SK-N-SH treated with all-trans-retinoic acid at 6 μM for 48 hours (cell line): ENCODE measurements at regions not wholly inside any gene's neighbourhood (a gene's known extent, or its start where the extent isn't known, plus 50 kb on each side); places are given as distances from the start of the nearest gene placed in this dataset.

Experiments used
- ATAC-seq: fragments of 200-7000 bp; cut with Tn5 transposase; 3 replicates; pipeline ENCODE4 v1.9.1; 2020; ENCODE audit warnings: mild to moderate bottlenecking, moderate library complexity
- ARNTL ChIP-seq: fragments of 450-650 bp; formaldehyde crosslinking; IDR thresholded peaks from 2 replicates; pipeline ENCODE4 v1.5.0; 2020; ENCODE audit warnings: low read depth, mild to moderate bottlenecking, moderate library complexity, borderline replicate concordance
- BACH2 ChIP-seq: fragments of 250-450 bp; sonication (Bioruptor Pico); IDR thresholded peaks from 2 replicates; pipeline ENCODE4 v1.9.0; 2021; ENCODE audit warnings: mild to moderate bottlenecking, borderline replicate concordance
- CSDC2 ChIP-seq: fragments of 250-450 bp; sonication (Bioruptor Pico); IDR thresholded peaks from 2 replicates; pipeline ENCODE4 v1.5.0; 2020; ENCODE audit warnings: mild to moderate bottlenecking, moderate library complexity
- CSRNP3 ChIP-seq: fragments of 250-450 bp; sonication (Bioruptor Pico); IDR thresholded peaks from 2 replicates; pipeline ENCODE4 v1.5.1; 2021; ENCODE audit warnings: mild to moderate bottlenecking, moderate library complexity
- ESRRG ChIP-seq: fragments of 250-450 bp; sonication (Bioruptor Pico); IDR thresholded peaks from 2 replicates; pipeline ENCODE4 v1.6.1; 2021; ENCODE audit warnings: mild to moderate bottlenecking
- GLIS3 ChIP-seq: fragments of 250-450 bp; sonication (Bioruptor Pico); IDR thresholded peaks from 2 replicates; pipeline ENCODE4 v1.5.0; 2020; ENCODE audit warnings: mild to moderate bottlenecking, moderate library complexity
- ISL1 ChIP-seq: fragments of 250-450 bp; sonication (Bioruptor Pico); IDR thresholded peaks from 2 replicates; pipeline ENCODE4 v2.1.2; 2022; ENCODE audit warnings: mild to moderate bottlenecking, moderate library complexity
- PATZ1 ChIP-seq: fragments of 250-450 bp; sonication (Bioruptor Pico); IDR thresholded peaks from 2 replicates; pipeline ENCODE4 v1.8.0; 2020; ENCODE audit warnings: mild to moderate bottlenecking, moderate library complexity, borderline replicate concordance
- PPARA ChIP-seq: fragments of 250-450 bp; sonication (Bioruptor Pico); IDR thresholded peaks from 2 replicates; pipeline ENCODE4 v1.5.0; 2020; ENCODE audit warnings: mild to moderate bottlenecking, borderline replicate concordance
- RARB ChIP-seq: fragments of 250-450 bp; sonication (Bioruptor Pico); IDR thresholded peaks from 2 replicates; pipeline ENCODE4 v1.8.0; 2021; ENCODE audit warnings: mild to moderate bottlenecking, moderate library complexity
- SNAI2 ChIP-seq: fragments of 250-450 bp; sonication (Bioruptor Pico); IDR thresholded peaks from 2 replicates; pipeline ENCODE4 v1.5.0; 2020; ENCODE audit warnings: mild to moderate bottlenecking, moderate library complexity
- TCF4 ChIP-seq: fragments of 250-450 bp; sonication (Bioruptor Pico); IDR thresholded peaks from 2 replicates; pipeline ENCODE4 v1.8.0; 2021; ENCODE audit warnings: mild to moderate bottlenecking, moderate library complexity, borderline replicate concordance
- TOX ChIP-seq: fragments of 250-450 bp; sonication (Bioruptor Pico); IDR thresholded peaks from 2 replicates; pipeline ENCODE4 v1.8.0; 2021; ENCODE audit warnings: mild to moderate bottlenecking, moderate library complexity, borderline replicate concordance
- TSHZ2 ChIP-seq: fragments of 250-450 bp; sonication (Bioruptor Pico); IDR thresholded peaks from 2 replicates; pipeline ENCODE4 v1.5.0; 2020; ENCODE audit warnings: mild to moderate bottlenecking, moderate library complexity
- ZFP3 ChIP-seq: fragments of 250-450 bp; sonication (Bioruptor Pico); IDR thresholded peaks from 2 replicates; pipeline ENCODE4 v1.5.0; 2020; ENCODE audit warnings: mild to moderate bottlenecking, moderate library complexity
- ZFP30 ChIP-seq: fragments of 450-650 bp; formaldehyde crosslinking; IDR thresholded peaks from 2 replicates; pipeline ENCODE4 v1.5.0; 2022; ENCODE audit warnings: mild to moderate bottlenecking, moderate library complexity
- ZNF565 ChIP-seq: fragments of 450-650 bp; formaldehyde crosslinking; conservative IDR thresholded peaks from 2 replicates; pipeline ENCODE4 v1.5.0; 2020; ENCODE audit warnings: low read depth, mild to moderate bottlenecking, moderate library complexity
- ZNF70 ChIP-seq: fragments of 450-650 bp; formaldehyde crosslinking; IDR thresholded peaks from 2 replicates; pipeline ENCODE4 v1.5.0; 2020; ENCODE audit warnings: mild to moderate bottlenecking, moderate library complexity
- ZNF8 ChIP-seq: fragments of 450-650 bp; formaldehyde crosslinking; IDR thresholded peaks from 2 replicates; pipeline ENCODE4 v1.5.0; 2020; ENCODE audit warnings: mild to moderate bottlenecking, moderate library complexity

- no peak for TF ChIP-seq GLIS3 (CRISPR knock-in tag)
- TF ChIP-seq TSHZ2 (CRISPR knock-in tag): no peak
- no peak for TF ChIP-seq SNAI2
- TF ChIP-seq ZNF565 (CRISPR knock-in tag): no peak
- TF ChIP-seq BACH2 (CRISPR knock-in tag): no peak
- no peak for TF ChIP-seq RARB (CRISPR knock-in tag)
- TF ChIP-seq ZNF70 (CRISPR knock-in tag): no peak
- TF ChIP-seq ZNF8 (CRISPR knock-in tag): no peak
- no peak for TF ChIP-seq ARNTL (CRISPR knock-in tag)
- no peak for TF ChIP-seq TCF4 (CRISPR knock-in tag)
- TF ChIP-seq ZFP3 (CRISPR knock-in tag): no peak
- no peak for TF ChIP-seq CSDC2 (CRISPR knock-in tag)
- no peak for TF ChIP-seq CSRNP3 (CRISPR knock-in tag)
- ATAC-seq: no peak
Measured at GRCh38 chr9:107760469-107761242, 271.1 kb upstream of the KLF4 start.

GRCh38 chr9:107759823-107760166 lies 270.2 kb upstream of the KLF4 start:
- ATAC-seq: no peak
- TF ChIP-seq ESRRG (CRISPR knock-in tag): no peak
- TF ChIP-seq TCF4 (CRISPR knock-in tag): no peak
- TF ChIP-seq GLIS3 (CRISPR knock-in tag): no peak
- TF ChIP-seq PPARA (CRISPR knock-in tag): no peak
- no peak for TF ChIP-seq SNAI2
- TF ChIP-seq BACH2 (CRISPR knock-in tag): no peak
- TF ChIP-seq TSHZ2 (CRISPR knock-in tag): no peak
- TF ChIP-seq TOX (CRISPR knock-in tag): no peak
- no peak for TF ChIP-seq RARB (CRISPR knock-in tag)
- TF ChIP-seq ZFP30 (CRISPR knock-in tag): no peak
- TF ChIP-seq ZFP3 (CRISPR knock-in tag): no peak
- TF ChIP-seq ARNTL (CRISPR knock-in tag): no peak
- TF ChIP-seq ZNF8 (CRISPR knock-in tag): no peak
- TF ChIP-seq ISL1 (CRISPR knock-in tag): no peak
- no peak for TF ChIP-seq CSRNP3 (CRISPR knock-in tag)

- no peak for ATAC-seq
- no peak for TF ChIP-seq PATZ1 (CRISPR knock-in tag)
- TF ChIP-seq, all 23 proteins: peak for 0
Measured at GRCh38 chr9:107759009-107759822, 269.6 kb upstream of the KLF4 start.
